Suppressor macrophage (primary cell): ENCODE measurements at regions not wholly inside any gene's neighbourhood (a gene's known extent, or its start where the extent isn't known, plus 50 kb on each side); places are given as distances from the start of the nearest gene placed in this dataset.
"Not testable (repeated sequence)": the region's sequence is repeated elsewhere in the genome, so short reads cannot be mapped to it uniquely, and the experiment has no call there.

Source experiments
- DNase-seq, 4 experiments: peaks; one replicate each; pipeline ENCODE4 v3.0.0-alpha.2; 2020 to 2022

- not testable (repeated sequence) for DNase-seq
Observed at GRCh38 chr3:195634426-195635261, 50.9 kb upstream of the APOD start.
